Breast epithelium (tissue), 3 donors: ENCODE measurements at regions not wholly inside any gene's neighbourhood (a gene's known extent, or its start where the extent isn't known, plus 50 kb on each side); places are given as distances from the start of the nearest gene placed in this dataset.

Source experiments
- CTCF ChIP-seq, 3 donors: fragments of 450-650 bp; IDR thresholded peaks; one replicate each; pipeline ENCODE4 v1.5.1; 2016 to 2017; ENCODE audit warnings: antibody characterized with exemption in 3 of 3, mild to moderate bottlenecking in 3 of 3, moderate library complexity in 3 of 3
- POLR2AphosphoS5 ChIP-seq, 3 donors: sonication (generic); formaldehyde crosslinking; IDR thresholded peaks; one replicate each; pipeline ENCODE4 v1.6.1; 2017; ENCODE audit warnings: antibody characterized with exemption in 3 of 3

- TF ChIP-seq CTCF (IDR thresholded peaks at IDR 0.05), result no peak
- no peak for TF ChIP-seq POLR2AphosphoS5 (IDR thresholded peaks at IDR 0.05)
These were observed 318.9 kb upstream of the PPP1R2C start for GRCh38 chrX:43096830-43097229.
